Tongue (tissue), 1 donor: ENCODE measurements at regions not wholly inside any gene's neighbourhood (a gene's known extent, or its start where the extent isn't known, plus 50 kb on each side); places are given as distances from the start of the nearest gene placed in this dataset.
"Not testable (repeated sequence)": the region's sequence is repeated elsewhere in the genome, so short reads cannot be mapped to it uniquely, and the experiment has no call there.

Experiments used
- DNase-seq: peaks from one replicate; pipeline ENCODE4 v3.0.0-alpha.2; 2015

GRCh38 chr7:149334930-149335329 is 72.9 kb downstream of the ZNF783 start:
- DNase-seq: no peak

DNA sequence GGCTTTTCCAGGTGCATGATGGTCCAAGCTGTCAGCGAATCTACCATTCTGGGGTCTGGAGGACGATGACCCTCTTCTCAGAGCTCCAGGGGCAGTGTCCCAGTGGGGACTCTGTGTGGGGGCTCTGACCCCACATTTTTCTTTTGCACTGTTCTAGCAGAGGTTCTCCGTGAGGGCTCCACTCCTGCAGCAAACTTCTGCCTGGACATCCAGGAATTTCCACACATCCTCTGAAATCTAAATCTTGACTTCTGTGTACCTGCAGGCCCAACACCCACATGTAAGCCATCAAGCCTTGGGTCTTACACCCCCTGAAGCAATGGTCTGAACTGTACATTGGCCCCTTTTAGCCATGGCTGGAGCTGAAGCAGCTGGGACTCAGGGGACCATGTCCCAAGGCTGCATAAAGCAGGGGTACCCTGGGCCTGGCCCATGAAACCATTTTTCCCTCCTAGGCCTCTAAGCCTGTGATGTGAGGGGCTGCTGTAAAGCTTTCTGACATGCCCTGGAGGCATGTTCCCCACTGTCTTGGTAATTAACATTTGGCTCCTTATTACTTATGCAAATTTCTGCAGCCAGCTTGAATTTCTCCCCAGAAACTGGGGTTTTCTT is 86.9 kb downstream of the ZNF783 start:
- DNase-seq: no peak

DNA sequence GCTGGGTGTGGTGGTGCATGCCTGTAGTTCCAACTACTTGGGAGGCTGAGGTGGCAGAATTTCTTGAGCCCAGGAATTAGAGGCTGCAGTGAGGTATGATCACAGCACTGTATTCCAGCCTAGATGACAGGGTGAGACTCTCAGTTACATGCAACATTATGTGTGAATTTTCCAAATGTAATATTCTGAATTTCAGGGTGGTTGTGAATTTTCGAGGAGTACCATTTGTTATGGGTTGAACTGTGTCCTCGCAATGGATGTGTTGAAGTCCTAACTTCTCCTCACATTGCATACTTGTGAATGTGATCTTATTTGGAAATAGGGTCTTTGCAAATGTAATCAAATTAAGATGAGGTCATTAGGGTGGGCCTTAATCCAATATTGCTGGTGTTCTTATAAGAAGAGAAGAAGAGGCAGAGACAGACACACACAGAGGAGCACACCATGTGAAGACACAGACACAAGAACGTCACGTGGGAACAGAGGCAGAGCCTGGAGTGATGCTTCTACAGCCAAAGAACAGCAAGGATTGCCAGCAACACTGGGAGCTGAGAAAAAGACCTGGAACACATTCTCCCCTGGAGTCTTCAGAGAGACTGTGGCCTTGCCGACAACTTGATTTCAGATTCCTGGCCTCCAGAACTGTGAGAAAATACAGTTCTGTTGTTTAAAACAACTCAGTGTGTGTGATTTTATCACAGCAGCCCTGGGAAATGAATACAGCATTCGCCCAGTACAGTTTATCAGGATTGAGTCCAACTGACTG is 91.9 kb downstream of the ZNF783 start:
- DNase-seq: peak; percentile 2

DNA sequence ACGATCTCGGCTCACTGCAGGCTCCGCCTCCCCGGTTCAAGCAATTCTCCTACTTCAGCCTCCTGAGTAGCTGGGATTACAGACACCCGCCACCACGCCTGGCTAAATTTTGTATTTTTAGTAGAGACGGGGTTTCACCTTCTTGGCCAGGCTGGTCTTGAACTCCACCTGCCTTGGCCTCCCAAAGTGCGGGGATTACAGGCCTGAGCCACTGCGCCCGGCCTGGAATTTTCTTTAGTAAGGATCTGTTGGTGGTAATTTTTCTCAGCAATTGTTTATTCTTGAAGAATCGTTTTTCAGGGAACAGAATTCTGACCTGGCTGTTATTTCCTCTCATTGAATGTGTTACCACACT is 93.0 kb downstream of the ZNF783 start:
- not testable (repeated sequence) for DNase-seq

- DNase-seq: peak; percentile 12
Measured at GRCh38 chr7:149355390-149356048, 93.5 kb downstream of the ZNF783 start.

DNA sequence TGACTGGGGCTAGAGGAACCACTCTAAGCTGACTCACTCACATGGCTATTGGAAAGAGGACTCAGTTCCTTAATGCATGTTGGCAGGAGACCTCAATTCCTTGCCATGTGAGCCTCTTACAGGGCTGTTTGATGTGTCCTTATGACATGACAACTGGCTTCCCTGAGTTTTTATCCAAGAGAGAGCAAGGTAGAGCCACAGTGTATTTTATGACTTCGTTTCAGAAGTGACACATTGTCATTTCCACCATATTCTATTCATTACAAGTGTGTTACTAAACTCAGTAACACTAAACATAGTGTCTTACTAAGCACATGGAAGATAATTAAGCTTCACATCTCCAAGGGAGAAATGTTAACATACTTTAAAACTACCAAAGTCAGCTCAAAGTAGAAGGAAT is 98.2 kb downstream of the ZNF777 start:
- DNase-seq: no peak

DNA sequence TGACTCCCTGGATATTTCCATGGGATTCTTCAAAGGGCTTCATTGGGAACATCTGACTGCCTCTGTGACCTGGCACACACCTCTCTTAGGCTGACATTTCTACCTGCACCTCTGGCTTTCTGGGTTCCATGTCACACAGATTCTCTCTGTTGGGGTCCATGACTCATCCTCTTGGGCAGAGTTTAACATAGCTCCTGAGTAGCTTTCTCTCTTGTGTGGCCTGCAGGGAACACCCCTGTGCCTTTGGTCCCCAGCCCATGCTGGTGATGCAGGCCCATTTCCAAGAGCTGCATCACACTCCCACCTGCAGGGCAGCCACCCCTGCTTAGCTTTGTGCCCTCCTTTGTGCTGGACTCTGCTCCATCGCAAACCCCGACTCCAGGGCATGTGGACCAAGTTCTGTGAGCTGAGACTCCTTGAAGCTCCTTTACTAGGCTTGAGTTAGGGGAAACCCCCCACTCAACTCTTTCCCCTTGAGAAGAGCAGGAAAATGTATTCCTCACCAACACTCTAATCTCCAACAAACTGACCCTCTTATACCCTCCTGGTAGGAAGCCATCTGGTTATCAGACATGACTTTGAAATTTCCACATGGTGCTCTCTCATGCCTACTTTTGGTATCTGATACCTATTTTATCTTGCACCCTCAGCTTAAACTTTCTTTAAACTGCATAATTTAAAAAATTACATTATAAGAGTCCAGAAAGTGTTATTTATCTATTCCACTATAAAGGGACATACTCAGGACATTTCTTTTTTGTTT is 93.3 kb downstream of the ZNF777 start:
- no peak for DNase-seq

- DNase-seq: no peak
Measured at GRCh38 chr7:149369497-149369896, 91.4 kb downstream of the ZNF777 start.

- DNase-seq: no peak
Measured at GRCh38 chr7:149370790-149371189, 90.1 kb downstream of the ZNF777 start.

DNA sequence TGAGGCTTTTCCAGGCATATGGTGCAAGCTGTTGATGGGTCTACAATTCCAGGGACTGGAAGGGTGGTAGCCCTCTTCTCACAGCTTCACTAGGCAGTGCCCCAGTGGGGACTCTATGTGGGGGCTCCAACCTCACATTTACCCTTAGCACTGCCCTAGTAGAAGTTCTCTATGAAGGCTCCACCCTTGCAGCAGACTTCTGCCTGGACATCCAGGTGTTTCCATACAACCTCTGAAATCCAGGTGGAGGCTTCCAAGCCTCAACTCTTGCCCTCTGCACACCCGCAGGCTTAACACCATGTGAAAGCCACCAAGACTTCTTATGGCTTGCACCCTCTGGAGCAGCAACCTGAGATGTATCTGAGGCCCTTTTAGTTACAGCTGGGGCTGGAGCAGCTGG is 87.8 kb downstream of the ZNF777 start:
- no peak for DNase-seq

DNA sequence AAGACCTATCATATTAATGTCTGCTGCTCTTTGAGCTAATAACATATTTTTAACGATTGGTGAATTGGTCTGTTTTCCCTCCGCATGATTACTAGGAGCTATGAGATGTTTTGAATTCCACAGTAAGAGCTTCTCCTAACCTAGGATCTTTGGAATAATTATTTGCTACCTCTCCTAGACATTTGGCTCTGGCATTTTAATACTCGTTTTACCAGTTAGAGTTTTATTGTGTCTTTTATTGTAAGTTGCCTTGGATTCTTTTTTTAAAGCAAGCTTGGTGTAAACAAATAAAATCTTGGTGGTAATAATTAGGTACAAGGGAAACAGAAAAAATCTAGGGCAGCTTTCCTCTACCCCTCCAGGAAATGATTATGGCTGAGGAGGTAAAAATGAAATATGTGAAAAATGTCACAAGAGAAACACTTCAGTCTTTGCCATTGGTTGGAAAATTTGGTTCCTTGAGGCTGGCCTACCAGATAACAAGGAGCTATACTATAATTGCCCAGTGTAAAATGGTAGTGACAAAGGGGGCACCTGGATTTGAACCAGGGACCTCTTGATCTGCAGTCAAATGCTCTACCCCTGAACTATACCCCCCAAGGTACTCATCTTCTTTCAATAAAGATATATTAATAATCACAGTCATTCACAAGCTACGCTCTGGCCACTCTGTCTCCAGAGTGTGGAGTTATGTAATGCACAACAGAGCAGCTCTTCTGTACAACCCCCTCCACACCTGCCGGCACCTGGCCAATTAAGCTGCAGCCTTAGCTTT is 85.4 kb downstream of the ZNF777 start:
- no peak for DNase-seq

- no peak for DNase-seq
Measured at GRCh38 chr7:149377386-149377785, 83.5 kb downstream of the ZNF777 start.

GRCh38 chr7:149379625-149380024 is 81.2 kb downstream of the ZNF777 start:
- no peak for DNase-seq

DNA sequence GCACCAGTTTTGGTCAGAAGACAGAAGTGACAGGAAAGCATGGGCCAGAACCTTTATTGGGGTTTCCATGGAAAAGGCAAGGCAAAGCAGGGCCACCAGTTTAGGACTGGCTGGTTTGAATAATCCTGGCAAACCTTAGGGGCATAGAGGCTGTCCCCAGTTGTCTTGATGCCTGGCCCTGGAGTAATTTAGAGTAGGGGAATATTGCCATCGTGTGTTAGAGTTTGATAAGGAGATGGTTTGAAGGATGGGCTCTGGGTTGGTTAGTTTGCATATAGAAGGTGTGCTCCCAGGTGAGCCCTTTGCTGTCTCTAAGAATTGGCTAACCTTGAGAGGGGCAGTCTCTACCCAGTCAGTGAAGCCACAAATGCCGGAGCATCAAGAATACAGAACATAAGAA is 79.6 kb downstream of the ZNF777 start:
- no peak for DNase-seq
